Neuronal stem cell (in vitro differentiated cells): ENCODE measurements at regions not wholly inside any gene's neighbourhood (a gene's known extent, or its start where the extent isn't known, plus 50 kb on each side); places are given as distances from the start of the nearest gene placed in this dataset.

Source experiments
- DNase-seq: peaks from one replicate; pipeline ENCODE4 v3.0.0-alpha.2; 2013; ENCODE audit warnings: low spot score
- H2AFZ ChIP-seq: one replicate; pipeline ENCODE4 v1.6.1; 2013; ENCODE audit warnings: mild to moderate bottlenecking, low read length, inconsistent platforms
- H2AK5ac ChIP-seq: 2 replicates; pipeline ENCODE4 v1.6.1; 2013; ENCODE audit warnings: low read depth, mild to moderate bottlenecking, inconsistent platforms, low read length, moderate library complexity, mixed read lengths
- H2BK120ac ChIP-seq: 2 replicates; pipeline ENCODE4 v1.6.1; 2013; ENCODE audit warnings: low read depth, mild to moderate bottlenecking, inconsistent platforms, low read length, moderate library complexity, mixed read lengths
- H2BK12ac ChIP-seq: one replicate; pipeline ENCODE4 v1.6.1; 2013; ENCODE audit warnings: low read length, inconsistent platforms
- H2BK15ac ChIP-seq: 2 replicates; pipeline ENCODE4 v1.6.1; 2013; ENCODE audit warnings: mild to moderate bottlenecking, low read length, inconsistent platforms, mixed read lengths
- H2BK5ac ChIP-seq: one replicate; pipeline ENCODE4 v1.6.1; 2013; ENCODE audit warnings: inconsistent platforms, mild to moderate bottlenecking, low read length, moderate library complexity
- H3K14ac ChIP-seq: one replicate; pipeline ENCODE4 v1.6.1; 2013; ENCODE audit warnings: low read length, inconsistent platforms
- H3K18ac ChIP-seq: 2 replicates; pipeline ENCODE4 v1.6.1; 2013; ENCODE audit warnings: low read length, inconsistent platforms
- H3K23ac ChIP-seq: 2 replicates; pipeline ENCODE4 v1.6.1; 2013; ENCODE audit warnings: low read depth, mild to moderate bottlenecking, mixed read lengths, low read length, inconsistent platforms; ENCODE audit not compliant: poor library complexity
- H3K27ac ChIP-seq: replicated peaks from 3 replicates; pipeline ENCODE4 v1.5.1; 2013; ENCODE audit warnings: low read length, inconsistent platforms
- H3K27me3 ChIP-seq, 3 experiments: 2 replicates each; pipeline ENCODE4 v1.6.1; 2013; ENCODE audit warnings: low read length in 3 of 3, mild to moderate bottlenecking in 2 of 3, inconsistent platforms in 1 of 3, low read depth in 1 of 3, mixed read lengths in 1 of 3, moderate library complexity in 1 of 3; ENCODE audit not compliant: control insufficient read depth in 3 of 3, insufficient read depth in 3 of 3
- H3K36me3 ChIP-seq, 2 donors: replicated peaks in 1 of 2; 2 replicates each; pipeline ENCODE4 v1.6.1; 2013; ENCODE audit warnings: low read length in 2 of 2; ENCODE audit not compliant: control insufficient read depth in 2 of 2, insufficient read depth in 2 of 2
- H3K4ac ChIP-seq: 2 replicates; pipeline ENCODE4 v1.6.1; 2013; ENCODE audit warnings: inconsistent platforms, mild to moderate bottlenecking, low read length, moderate library complexity
- H3K4me1 ChIP-seq, 2 donors: 1 replicate in 1 of 2; 2 replicates in 1 of 2; pipeline ENCODE4 v1.6.1; 2013; ENCODE audit warnings: low read length in 2 of 2, low read depth in 1 of 2; ENCODE audit not compliant: control insufficient read depth in 2 of 2, insufficient read depth in 1 of 2
- H3K4me2 ChIP-seq: one replicate; pipeline ENCODE4 v1.6.1; 2013; ENCODE audit warnings: mild to moderate bottlenecking, low read length, inconsistent platforms; ENCODE audit not compliant: insufficient read depth, poor library complexity, severe bottlenecking
- H3K4me3 ChIP-seq, 2 donors: 2 replicates each; pipeline ENCODE4 v1.5.1; 2013; ENCODE audit warnings: low read length in 2 of 2, mild to moderate bottlenecking in 2 of 2, inconsistent platforms in 1 of 2, moderate library complexity in 1 of 2
- H3K79me1 ChIP-seq: one replicate; pipeline ENCODE4 v1.6.1; 2013; ENCODE audit warnings: low read depth, mild to moderate bottlenecking, inconsistent platforms, low read length, moderate library complexity
- H3K9ac ChIP-seq: one replicate; pipeline ENCODE4 v1.6.1; 2013; ENCODE audit warnings: mild to moderate bottlenecking, low read depth, low read length, inconsistent platforms; ENCODE audit not compliant: poor library complexity
- H3K9me3 ChIP-seq, 2 donors: replicated peaks in 1 of 2; 2 replicates each; pipeline versions ENCODE3 to v1.6.1; 2013; ENCODE audit warnings: low read length in 2 of 2, mild to moderate bottlenecking in 2 of 2, inconsistent platforms in 1 of 2, low read depth in 1 of 2, mixed read lengths in 1 of 2, moderate library complexity in 1 of 2; ENCODE audit not compliant: control insufficient read depth in 2 of 2, insufficient read depth in 1 of 2
- H4K8ac ChIP-seq: one replicate; pipeline ENCODE4 v1.6.1; 2013; ENCODE audit warnings: low read depth, mild to moderate bottlenecking, inconsistent platforms, low read length, moderate library complexity
- H4K91ac ChIP-seq: one replicate; pipeline ENCODE4 v1.6.1; 2013; ENCODE audit warnings: low read length, low read depth, mild to moderate bottlenecking, inconsistent platforms; ENCODE audit not compliant: poor library complexity
- WGBS, 2 donors: extraction: QIAGEN DNeasy Blood & Tissue Kit; methylation state at CpG; one replicate each; pipeline ENCODE4 v1.1.7; 2013; ENCODE audit warnings: missing lambda C conversion rate in 2 of 2, mixed read lengths in 1 of 2; ENCODE audit not compliant: insufficient read length in 2 of 2, insufficient replicate concordance in 1 of 2; ENCODE audit errors: extremely low coverage in 2 of 2; 5-methylcytosine and 5-hydroxymethylcytosine counted together

GRCh38 chr9:78507037-78507436 is 210.1 kb downstream of the PSAT1 start:
- Histone ChIP-seq H2AFZ (no peak overlapping the region), H2AK5ac (no peak overlapping the region), H3K14ac (no peak overlapping the region), H3K23ac (no peak overlapping the region), H2BK15ac (no peak overlapping the region), H3K4me2 (no peak overlapping the region), H3K18ac (no peak overlapping the region), H2BK12ac (no peak overlapping the region), H4K91ac (no peak overlapping the region), H3K9me3 (peaks cover 0 to 5% of the 10 kb centered on the region in 2 donors), H3K27me3 (no peaks in the 10 kb centered on the region), H3K9ac (no peak overlapping the region), H3K4me3 (no peak overlapping the region), H3K27ac (no peak overlapping the region), H3K4me1 (peaks cover 0 to 8% of the 10 kb centered on the region in 2 donors), H3K79me1 (no peaks in the 10 kb centered on the region), H4K8ac (no peak overlapping the region), H2BK5ac (no peak overlapping the region), H3K4ac (no peak overlapping the region), H3K36me3 (no peaks in the 10 kb centered on the region), H2BK120ac (no peak overlapping the region)
- peak; percentile 18 for DNase-seq
- WGBS, 2 donors: no CpG with 5 or more reads among the region's 5 CpGs

DNA sequence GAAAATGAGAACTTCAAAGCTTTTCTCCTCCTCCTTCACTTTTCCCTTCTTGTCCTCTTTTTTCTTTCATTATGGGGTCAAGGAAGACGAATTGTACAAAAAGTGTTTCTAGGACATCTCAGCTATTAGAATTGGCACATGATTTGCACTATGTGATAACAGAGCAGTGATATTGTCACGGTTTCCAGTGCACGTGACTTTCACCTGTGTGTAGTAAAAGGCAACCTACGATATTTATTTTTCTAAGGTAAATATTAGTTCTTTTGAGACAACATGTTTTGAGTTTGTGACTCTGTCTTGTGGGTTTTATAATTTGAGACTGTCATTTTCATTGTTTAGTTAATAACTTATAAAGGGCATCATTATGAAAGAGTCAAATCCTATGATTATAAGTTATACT is 213.1 kb downstream of the PSAT1 start:
- H2BK5ac ChIP-seq: no peak overlapping the region
- no peak overlapping the region for H3K4me3 ChIP-seq
- H2AK5ac ChIP-seq: no peak overlapping the region
- H3K14ac ChIP-seq: no peak overlapping the region
- H3K4me1 ChIP-seq: peaks cover 0 to 8% of the 10 kb centered on the region in 2 donors
- no peak for DNase-seq
- no peak overlapping the region for H3K18ac ChIP-seq
- H3K23ac ChIP-seq: no peak overlapping the region
- H4K8ac ChIP-seq: no peak overlapping the region
- H3K79me1 ChIP-seq: no peaks in the 10 kb centered on the region
- no peak overlapping the region for H3K27ac ChIP-seq
- H2BK15ac ChIP-seq: no peak overlapping the region
- no peak overlapping the region for H2BK120ac ChIP-seq
- H3K4me2 ChIP-seq: no peak overlapping the region
- H3K9ac ChIP-seq: no peak overlapping the region
- no peak overlapping the region for H3K4ac ChIP-seq
- H4K91ac ChIP-seq: no peak overlapping the region
- no peak overlapping the region for H2BK12ac ChIP-seq
- no peak overlapping the region for H2AFZ ChIP-seq
- no peaks in the 10 kb centered on the region for H3K36me3 ChIP-seq
- no CpG with 5 or more reads among the region's 4 CpGs for WGBS, 2 donors
- peaks cover 0 to 6% of the 10 kb centered on the region in 2 donors for H3K9me3 ChIP-seq
- H3K27me3 ChIP-seq: no peaks in the 10 kb centered on the region

GRCh38 chr9:78515108-78515507 is 218.2 kb downstream of the PSAT1 start:
- no peak overlapping the region for H3K27ac ChIP-seq
- H2BK12ac ChIP-seq: no peak overlapping the region
- H3K23ac ChIP-seq: no peak overlapping the region
- H3K4me1 ChIP-seq: no peaks in the 10 kb centered on the region
- H3K14ac ChIP-seq: no peak overlapping the region
- H2BK5ac ChIP-seq: no peak overlapping the region
- H2AFZ ChIP-seq: no peak overlapping the region
- H3K9me3 ChIP-seq: peaks cover 0 to 20% of the 10 kb centered on the region in 2 donors
- H3K9ac ChIP-seq: no peak overlapping the region
- no peak overlapping the region for H2AK5ac ChIP-seq
- no CpG with 5 or more reads among the region's 1 CpG for WGBS, 2 donors
- H3K4ac ChIP-seq: peak overlapping the region; percentile 76
- H4K8ac ChIP-seq: no peak overlapping the region
- H3K4me2 ChIP-seq: no peak overlapping the region
- H4K91ac ChIP-seq: no peak overlapping the region
- no peak overlapping the region for H3K18ac ChIP-seq
- no peak overlapping the region for H2BK15ac ChIP-seq
- no peak for DNase-seq
- H2BK120ac ChIP-seq: no peak overlapping the region
- H3K79me1 ChIP-seq: no peaks in the 10 kb centered on the region
- no peaks in the 10 kb centered on the region for H3K36me3 ChIP-seq
- H3K27me3 ChIP-seq: no peaks in the 10 kb centered on the region
- no peak overlapping the region for H3K4me3 ChIP-seq

DNA sequence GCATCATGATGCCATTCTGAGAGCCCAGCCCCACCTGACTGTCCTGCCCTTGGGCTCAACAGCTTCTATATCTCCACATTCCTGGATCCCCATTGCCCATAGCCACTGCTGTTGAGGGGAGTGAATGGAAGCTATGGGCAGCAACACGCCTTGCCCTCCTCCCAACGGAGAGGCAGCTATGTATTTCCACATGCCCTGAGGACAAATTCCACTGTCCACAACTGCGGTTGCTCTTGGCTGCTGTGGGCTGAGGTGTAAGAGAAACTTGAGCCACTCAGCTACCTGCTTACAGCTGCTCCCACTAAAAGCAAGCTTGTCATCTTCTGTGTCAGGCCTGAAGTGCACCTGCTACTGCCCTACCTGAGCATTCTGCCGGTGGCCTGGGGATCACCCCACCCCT is 222.9 kb downstream of the PSAT1 start:
- H2BK12ac ChIP-seq: no peak overlapping the region
- H3K4me1 ChIP-seq: no peaks in the 10 kb centered on the region
- no CpG with 5 or more reads among the region's 4 CpGs for WGBS, 2 donors
- H2BK15ac ChIP-seq: no peak overlapping the region
- no peak overlapping the region for H3K23ac ChIP-seq
- H3K27me3 ChIP-seq: no peaks in the 10 kb centered on the region
- H3K4ac ChIP-seq: no peak overlapping the region
- H3K18ac ChIP-seq: no peak overlapping the region
- H2AK5ac ChIP-seq: no peak overlapping the region
- H3K14ac ChIP-seq: peak overlapping the region; percentile 17
- no peak overlapping the region for H2BK120ac ChIP-seq
- DNase-seq: no peak
- H3K36me3 ChIP-seq: peaks cover 0 to 2% of the 10 kb centered on the region in 2 donors
- H2BK5ac ChIP-seq: no peak overlapping the region
- peaks cover 0 to 19% of the 10 kb centered on the region in 2 donors for H3K9me3 ChIP-seq
- no peak overlapping the region for H2AFZ ChIP-seq
- no peak overlapping the region for H3K4me3 ChIP-seq
- H3K4me2 ChIP-seq: no peak overlapping the region
- no peak overlapping the region for H4K91ac ChIP-seq
- no peak overlapping the region for H3K27ac ChIP-seq
- H4K8ac ChIP-seq: no peak overlapping the region
- no peaks in the 10 kb centered on the region for H3K79me1 ChIP-seq
- no peak overlapping the region for H3K9ac ChIP-seq
